LNCAP (cell line): ENCODE measurements at regions not wholly inside any gene's neighbourhood (a gene's known extent, or its start where the extent isn't known, plus 50 kb on each side); places are given as distances from the start of the nearest gene placed in this dataset.

ENCODE experiments used
- TF ChIP-seq, protein P1 (sequence below): fragments of 450-650 bp; IDR thresholded peaks from 2 replicates; pipeline ENCODE4 v1.5.1; 2017; ENCODE audit warnings: mild to moderate bottlenecking

DNA sequence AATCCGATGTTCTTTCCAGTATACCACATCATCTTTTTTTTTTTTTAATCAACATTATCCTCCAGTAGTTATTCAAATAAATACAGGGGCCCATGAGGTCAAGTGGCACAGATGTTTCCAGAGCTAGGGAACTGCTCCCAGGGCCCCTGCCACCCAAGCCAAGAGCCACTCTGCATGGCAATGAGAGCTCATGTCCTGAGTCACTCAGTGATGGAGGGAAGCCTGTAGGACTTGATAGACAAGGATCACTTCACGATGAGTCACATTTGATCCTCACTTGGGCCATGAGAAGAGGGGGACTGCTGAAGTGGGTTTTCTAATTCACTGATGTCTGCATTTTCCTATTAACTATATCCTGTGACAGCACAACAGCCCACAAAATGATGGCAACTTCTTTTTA, 127.0 kb upstream of the PKDCC start:
- TF ChIP-seq, protein P1, sequence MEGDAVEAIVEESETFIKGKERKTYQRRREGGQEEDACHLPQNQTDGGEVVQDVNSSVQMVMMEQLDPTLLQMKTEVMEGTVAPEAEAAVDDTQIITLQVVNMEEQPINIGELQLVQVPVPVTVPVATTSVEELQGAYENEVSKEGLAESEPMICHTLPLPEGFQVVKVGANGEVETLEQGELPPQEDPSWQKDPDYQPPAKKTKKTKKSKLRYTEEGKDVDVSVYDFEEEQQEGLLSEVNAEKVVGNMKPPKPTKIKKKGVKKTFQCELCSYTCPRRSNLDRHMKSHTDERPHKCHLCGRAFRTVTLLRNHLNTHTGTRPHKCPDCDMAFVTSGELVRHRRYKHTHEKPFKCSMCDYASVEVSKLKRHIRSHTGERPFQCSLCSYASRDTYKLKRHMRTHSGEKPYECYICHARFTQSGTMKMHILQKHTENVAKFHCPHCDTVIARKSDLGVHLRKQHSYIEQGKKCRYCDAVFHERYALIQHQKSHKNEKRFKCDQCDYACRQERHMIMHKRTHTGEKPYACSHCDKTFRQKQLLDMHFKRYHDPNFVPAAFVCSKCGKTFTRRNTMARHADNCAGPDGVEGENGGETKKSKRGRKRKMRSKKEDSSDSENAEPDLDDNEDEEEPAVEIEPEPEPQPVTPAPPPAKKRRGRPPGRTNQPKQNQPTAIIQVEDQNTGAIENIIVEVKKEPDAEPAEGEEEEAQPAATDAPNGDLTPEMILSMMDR: no peak

DNA sequence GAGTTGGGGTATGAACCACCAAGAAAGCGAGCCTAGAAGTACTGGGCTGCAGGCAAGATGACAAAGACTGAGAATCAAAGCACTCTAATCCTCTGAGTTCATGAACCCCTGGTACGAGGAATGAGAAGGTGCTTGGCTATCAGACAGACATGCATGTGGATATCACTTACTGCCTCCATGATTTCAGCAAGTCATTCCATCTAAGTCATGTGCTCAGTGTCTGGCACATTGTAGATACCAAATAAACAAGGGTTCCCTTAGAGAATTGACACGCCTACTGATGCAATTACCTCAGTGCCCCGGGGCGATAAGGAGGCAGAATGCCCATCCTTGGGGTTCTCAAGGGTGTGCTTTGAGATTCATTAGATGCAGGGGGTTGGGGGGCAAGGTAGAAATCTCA, 125.6 kb upstream of the PKDCC start:
- TF ChIP-seq, protein P1: no peak

DNA sequence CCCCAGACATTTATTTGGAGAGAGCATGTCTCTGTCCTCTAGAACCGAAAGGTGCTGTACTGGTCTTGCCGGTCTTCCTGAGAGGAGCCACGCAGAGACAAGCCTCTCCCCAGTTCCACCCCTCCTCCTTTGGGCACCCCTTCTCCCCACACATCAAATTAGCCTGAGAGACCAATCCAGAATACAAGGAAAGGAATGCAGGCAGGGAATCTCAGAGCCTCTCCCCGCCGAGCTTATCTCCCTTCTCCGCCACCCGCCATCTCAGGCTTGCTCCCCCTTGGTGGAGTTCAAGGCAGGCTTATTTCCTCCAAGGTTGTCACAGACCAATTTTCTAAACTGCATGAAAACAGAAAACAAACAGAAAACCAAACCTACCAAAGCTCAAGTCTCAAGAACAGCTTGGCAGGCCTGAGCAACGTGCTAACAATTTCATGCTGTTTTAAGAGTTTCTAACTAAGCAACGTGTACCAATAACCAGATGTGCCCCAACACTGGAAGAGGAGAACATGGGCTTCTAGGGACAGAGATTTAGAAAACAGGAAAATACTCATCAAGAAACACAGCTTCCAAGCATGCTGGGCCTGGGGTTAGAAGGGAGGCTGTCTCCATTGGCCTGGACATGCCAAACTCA, 124.5 kb upstream of the PKDCC start:
- TF ChIP-seq, protein P1: no peak

DNA sequence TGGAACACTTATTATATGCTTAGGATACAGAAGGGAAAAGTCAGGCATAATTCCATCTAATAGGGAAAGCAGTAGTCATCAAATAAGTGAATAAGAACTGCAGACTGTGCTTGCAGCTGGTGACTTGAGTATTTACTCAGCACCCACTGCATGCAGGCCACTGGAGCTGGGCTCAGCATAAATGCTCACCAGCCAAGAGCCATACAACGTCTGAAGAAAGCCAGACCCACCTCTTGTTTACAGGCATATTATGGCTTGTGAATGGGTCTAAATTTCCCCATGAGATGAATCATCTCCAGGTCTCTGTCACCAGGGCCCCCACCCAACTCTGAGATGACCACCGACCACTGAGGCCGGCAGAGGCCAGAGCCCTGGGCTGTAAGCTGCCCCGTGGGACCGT, 123.8 kb upstream of the PKDCC start:
- TF ChIP-seq, protein P1: no peak

DNA sequence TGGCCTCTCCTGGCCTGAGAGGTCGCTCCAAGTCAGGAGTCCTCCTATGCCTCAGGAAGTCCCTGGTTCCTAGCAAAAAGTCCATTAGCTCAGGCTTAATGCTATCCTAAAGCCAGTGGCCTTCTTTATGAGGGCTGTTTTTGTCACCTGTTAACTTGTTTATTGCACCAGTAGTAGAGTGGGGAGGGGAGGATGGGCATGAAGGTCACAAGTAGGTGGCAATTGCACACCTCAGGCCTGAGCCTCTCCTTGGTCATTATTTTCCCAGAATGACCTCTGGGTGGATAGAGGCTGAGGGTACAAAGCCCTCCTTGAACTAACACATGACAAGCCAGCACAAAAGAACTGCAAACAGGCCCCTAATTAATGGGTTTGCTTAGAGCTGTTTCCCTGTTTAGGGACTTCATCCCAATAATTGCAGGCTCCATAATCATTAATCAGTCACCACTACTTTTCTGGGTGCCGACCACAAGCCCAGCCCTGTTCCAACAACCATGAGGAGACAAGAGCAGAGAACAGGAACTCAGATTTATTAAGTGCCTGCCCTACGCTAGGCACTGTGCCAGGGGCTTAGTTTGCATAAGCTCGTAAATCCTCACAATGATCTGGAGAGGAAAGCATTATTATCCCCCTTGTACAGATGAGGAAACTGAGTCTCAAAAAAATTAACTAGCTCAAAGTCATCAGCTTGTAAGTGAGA, 123.0 kb upstream of the PKDCC start:
- TF ChIP-seq, protein P1: no peak

DNA sequence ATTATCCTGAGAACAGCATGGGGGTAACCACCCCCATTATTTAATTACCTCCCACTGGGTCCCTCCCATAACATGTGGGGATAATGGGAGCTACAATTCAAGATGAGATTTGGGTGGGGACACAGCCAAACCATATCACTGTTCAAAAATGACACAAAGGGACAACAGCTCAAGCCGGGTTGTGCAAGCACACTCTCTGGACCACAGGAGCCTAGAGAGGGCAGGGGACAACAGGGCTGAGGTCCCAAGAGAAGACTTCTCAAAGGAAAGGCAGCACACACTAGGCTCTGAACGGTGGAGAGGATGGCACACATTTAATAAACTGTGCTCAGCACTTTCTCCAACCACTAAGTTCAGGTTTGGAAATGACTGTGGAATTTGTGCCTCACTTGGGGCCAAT, 122.1 kb upstream of the PKDCC start:
- TF ChIP-seq, protein P1: no peak

DNA sequence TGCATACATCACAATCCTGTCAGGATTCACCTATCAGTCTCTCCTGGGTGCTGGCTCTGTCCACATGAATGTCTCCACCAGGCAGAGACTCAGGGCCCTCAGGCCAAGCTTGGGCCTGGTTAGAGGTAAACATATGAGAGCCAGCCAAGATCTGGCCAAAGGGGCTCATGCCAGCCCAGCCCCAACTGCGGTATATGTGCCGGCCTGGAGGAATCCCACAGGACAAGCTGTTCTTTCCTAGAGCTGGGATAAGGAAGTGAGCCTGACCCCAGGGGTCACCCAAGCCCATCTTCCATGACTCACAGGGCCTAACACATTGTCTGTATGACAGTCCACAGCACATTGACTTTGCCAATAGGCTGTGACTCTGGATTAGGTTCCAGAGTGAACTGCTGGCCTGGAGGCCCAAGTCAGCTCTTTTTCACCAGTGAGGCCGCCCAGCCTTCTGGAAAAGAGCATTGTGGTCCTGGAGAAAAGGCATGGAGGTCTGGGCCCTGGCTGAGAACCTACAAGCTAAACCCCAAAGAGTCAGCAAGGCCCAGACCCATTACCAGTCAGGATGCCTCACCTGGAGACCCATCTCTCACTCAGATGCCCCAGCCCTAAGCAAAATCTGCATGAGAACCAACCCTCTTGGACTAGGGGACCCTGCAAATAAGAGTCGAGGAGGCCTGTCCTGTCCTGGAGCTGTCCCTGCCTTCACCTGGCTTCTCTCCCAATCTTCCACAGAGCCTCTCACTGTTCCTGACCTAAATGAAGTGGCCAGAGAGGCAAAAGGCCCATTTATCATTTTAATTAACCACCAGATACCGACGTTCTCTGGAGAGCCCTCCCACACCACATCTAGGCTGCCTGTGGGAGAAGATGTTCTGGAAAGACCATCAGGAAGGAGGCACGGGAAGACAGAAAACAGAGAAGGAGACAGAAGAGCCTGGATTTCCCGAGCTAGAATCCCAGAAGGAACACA, 120.9 kb upstream of the PKDCC start:
- TF ChIP-seq, protein P1: no peak
